PC-9 (cell line): ENCODE measurements at regions not wholly inside any gene's neighbourhood (a gene's known extent, or its start where the extent isn't known, plus 50 kb on each side); places are given as distances from the start of the nearest gene placed in this dataset.
A peak's percentile ranks its signal among the peaks of the same experiment; 100 is the strongest.

Experiments
- BruUV-seq: library from RNA; stranded (reverse); fragments of 400-500 nt; replicated peaks from 2 replicates; lab custom pipeline; 2021; lab: Mats Ljungman, UMichigan
- CTCF ChIA-PET: fragments of 300-600 bp; sonication (Branson Sonifier 250); formaldehyde crosslinking; loops from one replicate; lab custom pipeline; 2022; ENCODE audit warnings: antibody characterized with exemption; lab: Charles Lee
- POLR2A ChIA-PET: fragments of 300-600 bp; sonication (Branson Sonifier 250); formaldehyde crosslinking; loops from one replicate; lab custom pipeline; 2022; ENCODE audit warnings: antibody characterized with exemption; ENCODE audit not compliant: unreplicated experiment; lab: Charles Lee
- DNase-seq, 2 experiments: peaks; one replicate each; pipeline versions ENCODE4 v3.0.0 to v3.0.0-alpha.2; 2015 to 2022; ENCODE audit warnings: mixed read lengths in 1 of 2
- H2AFZ ChIP-seq: fragments of 200-600 bp; sonication (generic); 2 replicates; pipeline ENCODE4 v1.8.1; 2017; ENCODE audit warnings: antibody characterized with exemption
- H3F3A ChIP-seq: fragments of 200-600 bp; sonication (generic); 2 replicates; pipeline ENCODE4 v1.8.1; 2017; ENCODE audit warnings: antibody characterized with exemption, mild to moderate bottlenecking, low read depth; ENCODE audit not compliant: insufficient read depth
- H3K27ac ChIP-seq: fragments of 200-600 bp; sonication (generic); 2 replicates; pipeline ENCODE4 v1.6.1; 2016; ENCODE audit warnings: mixed run types
- H3K27me3 ChIP-seq: fragments of 200-600 bp; sonication (generic); 2 replicates; pipeline ENCODE4 v1.6.1; 2016; ENCODE audit warnings: low read depth, mixed run types; ENCODE audit not compliant: insufficient read depth
- H3K36me3 ChIP-seq: fragments of 200-600 bp; sonication (generic); 2 replicates; pipeline ENCODE4 v1.6.1; 2016; ENCODE audit warnings: low read depth, mixed run types
- H3K4me1 ChIP-seq: fragments of 200-600 bp; sonication (generic); replicated peaks from 2 replicates; pipeline ENCODE4 v1.6.1; 2016; ENCODE audit warnings: mixed run types; ENCODE audit not compliant: insufficient read depth
- H3K4me2 ChIP-seq: fragments of 200-600 bp; sonication (generic); 2 replicates; pipeline ENCODE4 v1.6.1; 2017; ENCODE audit warnings: mixed run types
- H3K4me3 ChIP-seq: fragments of 200-600 bp; sonication (generic); 2 replicates; pipeline ENCODE4 v1.6.1; 2016; ENCODE audit warnings: mixed run types
- H3K79me2 ChIP-seq: fragments of 200-600 bp; sonication (generic); 2 replicates; pipeline ENCODE4 v1.6.1; 2017; ENCODE audit warnings: low read depth, mixed run types
- H3K9me2 ChIP-seq: fragments of 200-600 bp; sonication (generic); 2 replicates; pipeline ENCODE4 v1.8.1; 2017; ENCODE audit warnings: mild to moderate bottlenecking; ENCODE audit not compliant: insufficient read depth
- H3K9me3 ChIP-seq: fragments of 200-600 bp; sonication (generic); 2 replicates; pipeline ENCODE4 v1.8.1; 2016; ENCODE audit warnings: low read depth; ENCODE audit not compliant: insufficient read depth
- H4K20me1 ChIP-seq: fragments of 200-600 bp; sonication (generic); 2 replicates; pipeline ENCODE4 v1.8.1; 2017; ENCODE audit not compliant: insufficient read depth
- EZH2 ChIP-seq: fragments of 200-600 bp; sonication (generic); IDR thresholded peaks from 2 replicates; pipeline ENCODE4 v1.8.0; 2017; ENCODE audit warnings: antibody characterized with exemption, low read depth
- intact Hi-C: fragments of 100-400 bp; cut with micrococcal nuclease; formaldehyde crosslinking; loops from one replicate; pipeline ENCODE4 v1.10.0; 2022; ENCODE audit not compliant: unreplicated experiment
- TF ChIP-seq, protein P1 (sequence below): fragments of 200-600 bp; sonication (generic); conservative IDR thresholded peaks from 2 replicates; pipeline ENCODE4 v1.6.1; 2017; ENCODE audit warnings: mixed run types, antibody characterized with exemption, mild to moderate bottlenecking, moderate library complexity

DNA sequence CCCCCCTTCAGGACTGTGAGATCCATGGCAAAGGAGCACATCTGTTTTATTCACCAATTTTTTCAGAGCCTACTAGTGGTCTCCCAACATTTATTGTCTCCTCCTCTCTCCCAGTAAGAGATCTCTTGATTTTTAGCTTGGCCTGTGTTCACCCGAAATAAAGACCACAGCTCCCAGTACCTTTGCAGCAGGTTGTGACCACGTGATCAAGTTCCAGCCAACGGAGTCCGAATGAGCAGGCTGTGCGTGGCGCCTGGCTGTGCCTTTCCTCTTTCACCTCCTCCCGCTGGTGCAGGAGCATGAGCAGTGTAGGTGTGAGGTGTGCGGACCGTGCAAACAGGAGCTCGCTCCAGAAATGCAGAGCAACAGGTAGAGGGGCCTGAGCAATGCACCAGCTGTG is 143.6 kb upstream of the GLI2 start:
- ChIA-PET CTCF (no interaction called here), POLR2A (no interaction called here)
- Histone ChIP-seq H3K4me2 (no peak overlapping the region), H3K9me3 (no peaks in the 10 kb centered on the region), H3K4me1 (peaks cover 20% of the 10 kb centered on the region), H3K27me3 (no peaks in the 10 kb centered on the region), H3K79me2 (no peaks in the 10 kb centered on the region), H4K20me1 (no peaks in the 10 kb centered on the region), H3K9me2 (no peaks in the 10 kb centered on the region), H3K27ac (no peak overlapping the region), H3K36me3 (no peaks in the 10 kb centered on the region), H3K4me3 (no peak overlapping the region), H3F3A (peaks cover 8% of the 10 kb centered on the region), H2AFZ (no peak overlapping the region)
- TF ChIP-seq EZH2: no peak
- TF ChIP-seq, protein P1, sequence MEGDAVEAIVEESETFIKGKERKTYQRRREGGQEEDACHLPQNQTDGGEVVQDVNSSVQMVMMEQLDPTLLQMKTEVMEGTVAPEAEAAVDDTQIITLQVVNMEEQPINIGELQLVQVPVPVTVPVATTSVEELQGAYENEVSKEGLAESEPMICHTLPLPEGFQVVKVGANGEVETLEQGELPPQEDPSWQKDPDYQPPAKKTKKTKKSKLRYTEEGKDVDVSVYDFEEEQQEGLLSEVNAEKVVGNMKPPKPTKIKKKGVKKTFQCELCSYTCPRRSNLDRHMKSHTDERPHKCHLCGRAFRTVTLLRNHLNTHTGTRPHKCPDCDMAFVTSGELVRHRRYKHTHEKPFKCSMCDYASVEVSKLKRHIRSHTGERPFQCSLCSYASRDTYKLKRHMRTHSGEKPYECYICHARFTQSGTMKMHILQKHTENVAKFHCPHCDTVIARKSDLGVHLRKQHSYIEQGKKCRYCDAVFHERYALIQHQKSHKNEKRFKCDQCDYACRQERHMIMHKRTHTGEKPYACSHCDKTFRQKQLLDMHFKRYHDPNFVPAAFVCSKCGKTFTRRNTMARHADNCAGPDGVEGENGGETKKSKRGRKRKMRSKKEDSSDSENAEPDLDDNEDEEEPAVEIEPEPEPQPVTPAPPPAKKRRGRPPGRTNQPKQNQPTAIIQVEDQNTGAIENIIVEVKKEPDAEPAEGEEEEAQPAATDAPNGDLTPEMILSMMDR: no peak
- intact Hi-C loops: no loop called here
- no peak for DNase-seq
- BruUV-seq: no TSS peak

DNA sequence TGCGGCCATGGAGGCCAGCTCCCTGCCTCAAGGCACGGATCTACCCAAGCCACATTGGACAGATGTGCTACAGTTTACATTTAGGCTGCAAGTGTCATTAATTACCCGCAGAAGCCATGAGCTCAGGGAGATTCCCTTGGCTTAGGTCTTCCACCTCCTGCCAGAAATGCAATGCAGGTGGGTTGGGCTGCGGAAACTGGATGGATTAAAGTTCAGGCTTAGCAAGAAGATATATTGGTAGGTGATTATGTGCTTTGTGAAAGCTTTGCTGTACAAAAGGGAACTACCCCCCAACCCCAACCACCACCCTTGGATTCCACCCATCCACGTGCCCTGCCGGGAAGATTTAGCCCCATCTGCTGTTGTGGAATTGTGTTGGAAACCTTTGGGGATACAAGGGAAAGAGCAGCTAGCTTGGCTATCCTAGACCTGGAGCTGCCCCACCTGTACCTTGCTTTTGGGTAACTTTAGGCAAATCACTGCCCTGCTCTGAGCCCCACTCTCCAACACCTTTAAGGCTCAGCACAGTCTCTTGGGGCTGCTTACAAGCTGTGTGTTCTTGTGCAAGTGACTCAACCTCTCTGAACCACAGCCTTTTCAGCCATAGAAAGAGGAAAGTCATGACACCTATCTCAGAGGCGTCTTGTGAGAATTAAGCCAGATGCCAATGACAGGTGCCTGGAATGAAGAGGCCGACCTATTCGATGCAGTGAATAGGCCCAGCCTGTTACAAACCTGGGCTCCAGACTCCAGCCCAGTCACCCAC is 141.6 kb upstream of the GLI2 start:
- no peaks in the 10 kb centered on the region for H3K27me3 ChIP-seq
- H2AFZ ChIP-seq: no peak overlapping the region
- H3K36me3 ChIP-seq: no peaks in the 10 kb centered on the region
- H4K20me1 ChIP-seq: no peaks in the 10 kb centered on the region
- no peak overlapping the region for H3K4me2 ChIP-seq
- no peaks in the 10 kb centered on the region for H3K9me3 ChIP-seq
- peaks cover 19% of the 10 kb centered on the region for H3K4me1 ChIP-seq
- BruUV-seq: no TSS peak
- no peak overlapping the region for H3K27ac ChIP-seq
- no peaks in the 10 kb centered on the region for H3K79me2 ChIP-seq
- peaks cover 8% of the 10 kb centered on the region for H3F3A ChIP-seq
- intact Hi-C loops: no loop called here
- DNase-seq: no peak
- TF ChIP-seq EZH2: no peak
- TF ChIP-seq, protein P1: no peak
- ChIA-PET CTCF (no interaction called here), POLR2A (interaction anchor here (0.6 kb wide), 1 partner anchor 29 kb away, joined by 3 read pairs; no protein-coding TSS in a partner anchor)
- H3K9me2 ChIP-seq: no peaks in the 10 kb centered on the region
- no peak overlapping the region for H3K4me3 ChIP-seq

DNA sequence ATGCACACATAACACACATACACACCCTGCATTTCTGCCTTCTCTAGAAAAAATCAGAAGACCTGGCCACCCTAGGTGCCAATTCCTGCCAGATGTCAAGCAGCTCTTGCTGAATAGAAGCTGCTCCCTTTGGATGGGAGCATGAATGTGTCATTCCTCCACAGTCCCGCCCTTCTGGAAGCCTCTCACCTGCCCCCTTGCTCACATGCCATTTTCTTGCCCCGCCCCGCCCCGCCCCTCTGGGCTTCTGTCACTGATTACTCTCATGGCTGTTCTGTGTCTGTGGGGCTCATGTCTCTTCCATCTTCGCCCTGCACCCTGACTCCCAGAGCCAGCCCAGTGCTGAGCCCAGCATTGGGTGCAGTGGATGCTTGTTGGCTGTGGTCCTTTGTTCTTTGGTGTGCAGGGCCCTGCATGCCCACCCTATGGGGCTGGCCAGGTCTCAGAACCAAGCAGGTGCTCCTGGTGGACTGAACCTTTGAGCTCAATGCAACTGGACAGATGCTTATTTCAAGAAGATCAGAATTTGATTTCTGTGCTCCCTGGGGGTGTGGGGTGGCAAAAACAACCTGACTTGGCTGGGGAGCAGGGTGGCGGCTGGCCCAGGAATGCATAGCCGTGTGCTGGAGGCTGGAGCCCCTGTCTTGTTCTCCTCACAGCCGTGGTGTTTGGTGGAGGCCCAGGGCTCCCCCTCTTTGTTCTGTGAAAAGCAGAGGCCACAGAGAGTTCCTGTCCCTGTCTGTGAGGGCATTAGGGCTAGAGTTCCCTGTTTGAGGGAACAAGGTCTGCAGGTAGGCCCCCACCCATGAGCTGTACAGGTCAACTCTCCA is 140.6 kb upstream of the GLI2 start:
- Histone ChIP-seq H3K9me3 (no peaks in the 10 kb centered on the region), H3K36me3 (no peaks in the 10 kb centered on the region), H3K9me2 (no peaks in the 10 kb centered on the region), H3K27me3 (no peaks in the 10 kb centered on the region), H3K27ac (no peak overlapping the region), H3K79me2 (no peaks in the 10 kb centered on the region), H3F3A (peaks cover 4% of the 10 kb centered on the region), H2AFZ (no peak overlapping the region), H3K4me1 (peaks cover 10% of the 10 kb centered on the region), H3K4me3 (no peak overlapping the region), H3K4me2 (no peak overlapping the region), H4K20me1 (no peaks in the 10 kb centered on the region)
- TF ChIP-seq, protein P1: no peak
- TF ChIP-seq EZH2: no peak
- intact Hi-C loops: no loop called here
- POLR2A ChIA-PET: interaction anchor here (0.6 kb wide), 2 partner anchors 12 to 30 kb away, joined by 3 to 8 read pairs; no protein-coding TSS in a partner anchor
- peak; percentile 65 to 66 for DNase-seq
- CTCF ChIA-PET: no interaction called here
- no TSS peak for BruUV-seq
